Suppressor macrophage treated with lipopolysaccharide for 1 hour (primary cell): ENCODE measurements at regions not wholly inside any gene's neighbourhood (a gene's known extent, or its start where the extent isn't known, plus 50 kb on each side); places are given as distances from the start of the nearest gene placed in this dataset.
A peak's percentile ranks its signal among the peaks of the same experiment; 100 is the strongest.

Source experiments
- DNase-seq, 3 donors: peaks; one replicate each; pipeline ENCODE4 v3.0.0-alpha.2; 2020 to 2022

GRCh38 chr20:12305188-12305950, 387.7 kb downstream of the BTBD3 start:
- no peak for DNase-seq

- no peak for DNase-seq
Measured at GRCh38 chr20:12306107-12306506, 388.4 kb downstream of the BTBD3 start.

GRCh38 chr20:12311094-12311865, 393.6 kb downstream of the BTBD3 start:
- no peak for DNase-seq

GRCh38 chr20:12315652-12316051, 398.0 kb downstream of the BTBD3 start:
- no peak for DNase-seq

- no peak for DNase-seq
Measured at GRCh38 chr20:12316794-12317193, 399.1 kb downstream of the BTBD3 start.

GRCh38 chr20:12317433-12317832, 399.7 kb downstream of the BTBD3 start:
- DNase-seq: no peak

GRCh38 chr20:12318043-12318442, 400.4 kb downstream of the BTBD3 start:
- DNase-seq: no peak

- DNase-seq: no peak
Measured at GRCh38 chr20:12321736-12322135, 404.0 kb downstream of the BTBD3 start.

GRCh38 chr20:12327205-12327604, 409.5 kb downstream of the BTBD3 start:
- DNase-seq: no peak

GRCh38 chr20:12331236-12331635, 413.5 kb downstream of the BTBD3 start:
- no peak for DNase-seq

- no peak for DNase-seq
Measured at GRCh38 chr20:12337601-12338000, 419.9 kb downstream of the BTBD3 start.

GRCh38 chr20:12345978-12346377, 428.3 kb downstream of the BTBD3 start:
- no peak for DNase-seq

GRCh38 chr20:12353842-12354241, 436.1 kb downstream of the BTBD3 start:
- DNase-seq: no peak

- DNase-seq: no peak
Measured at GRCh38 chr20:12354725-12355124, 437.0 kb downstream of the BTBD3 start.

GRCh38 chr20:12355185-12355584, 437.5 kb downstream of the BTBD3 start:
- no peak for DNase-seq

GRCh38 chr20:12358006-12358654, 440.4 kb downstream of the BTBD3 start:
- DNase-seq: peak in 2 of 3 donors; percentile 1 to 5

- no peak for DNase-seq
Measured at GRCh38 chr20:12358655-12359009, 440.9 kb downstream of the BTBD3 start.

GRCh38 chr20:12371990-12372389, 454.3 kb downstream of the BTBD3 start:
- DNase-seq: no peak

GRCh38 chr20:12372557-12372956, 454.9 kb downstream of the BTBD3 start:
- DNase-seq: no peak

- DNase-seq: no peak
Measured at GRCh38 chr20:12375967-12376366, 458.3 kb downstream of the BTBD3 start.

GRCh38 chr20:12383821-12384220, 466.1 kb downstream of the BTBD3 start:
- no peak for DNase-seq

GRCh38 chr20:12386821-12387220, 469.1 kb downstream of the BTBD3 start:
- no peak for DNase-seq

GRCh38 chr20:12391099-12391498, 473.4 kb downstream of the BTBD3 start:
- no peak for DNase-seq

- DNase-seq: no peak
Measured at GRCh38 chr20:12394786-12395185, 477.1 kb downstream of the BTBD3 start.
